ENCODE measurements at regions not wholly inside any gene's neighbourhood (a gene's known extent, or its start where the extent isn't known, plus 50 kb on each side); places are given as distances from the start of the nearest gene placed in this dataset.

- DNase-seq (ENCODE audit: low read depth): no peak
- no peak for TF ChIP-seq CTCF (conservative IDR thresholded peaks at IDR 0.05; ENCODE audit: low read depth, low read length)
- no peak overlapping the region for H3K4me3 ChIP-seq (ENCODE audit: low read length)
These were observed 107.0 kb downstream of the PRDM9 start for GRCh38 chr5:23614422-23614821.

DNA sequence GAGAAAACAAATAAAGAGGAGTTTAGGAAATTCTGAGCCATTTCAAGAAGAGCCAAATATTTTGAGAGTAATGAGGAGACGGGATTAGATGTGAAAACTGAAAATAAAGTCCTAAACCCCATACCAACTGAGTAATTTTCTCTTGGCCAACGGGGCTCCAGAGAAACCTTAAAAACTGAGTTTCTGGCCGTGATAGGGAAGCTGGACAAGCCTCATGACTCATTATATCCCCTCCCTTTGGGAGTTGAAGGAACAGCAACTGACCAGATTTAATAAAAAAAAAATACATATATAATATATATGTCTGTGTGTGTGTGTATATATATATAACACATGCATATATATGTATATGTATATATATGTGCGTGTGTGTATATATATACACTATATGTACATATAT, 119.6 kb downstream of the PRDM9 start:
- no peak for DNase-seq (ENCODE audit: low read depth)
- no peak overlapping the region for H3K4me3 ChIP-seq (ENCODE audit: low read length)
- no peak for TF ChIP-seq CTCF (conservative IDR thresholded peaks at IDR 0.05; ENCODE audit: low read depth, low read length)

- no peak for TF ChIP-seq CTCF (conservative IDR thresholded peaks at IDR 0.05; ENCODE audit: low read depth, low read length)
- H3K4me3 ChIP-seq (ENCODE audit: low read length): no peak overlapping the region
- DNase-seq (ENCODE audit: low read depth): no peak
These were observed 120.6 kb downstream of the PRDM9 start for GRCh38 chr5:23627976-23628375.

GRCh38 chr5:23629396-23629795, 122.0 kb downstream of the PRDM9 start:
- TF ChIP-seq CTCF (conservative IDR thresholded peaks at IDR 0.05; ENCODE audit: low read depth, low read length): no peak
- peak; percentile 18 for DNase-seq (ENCODE audit: low read depth)
- H3K4me3 ChIP-seq (ENCODE audit: low read length): no peak overlapping the region

DNA sequence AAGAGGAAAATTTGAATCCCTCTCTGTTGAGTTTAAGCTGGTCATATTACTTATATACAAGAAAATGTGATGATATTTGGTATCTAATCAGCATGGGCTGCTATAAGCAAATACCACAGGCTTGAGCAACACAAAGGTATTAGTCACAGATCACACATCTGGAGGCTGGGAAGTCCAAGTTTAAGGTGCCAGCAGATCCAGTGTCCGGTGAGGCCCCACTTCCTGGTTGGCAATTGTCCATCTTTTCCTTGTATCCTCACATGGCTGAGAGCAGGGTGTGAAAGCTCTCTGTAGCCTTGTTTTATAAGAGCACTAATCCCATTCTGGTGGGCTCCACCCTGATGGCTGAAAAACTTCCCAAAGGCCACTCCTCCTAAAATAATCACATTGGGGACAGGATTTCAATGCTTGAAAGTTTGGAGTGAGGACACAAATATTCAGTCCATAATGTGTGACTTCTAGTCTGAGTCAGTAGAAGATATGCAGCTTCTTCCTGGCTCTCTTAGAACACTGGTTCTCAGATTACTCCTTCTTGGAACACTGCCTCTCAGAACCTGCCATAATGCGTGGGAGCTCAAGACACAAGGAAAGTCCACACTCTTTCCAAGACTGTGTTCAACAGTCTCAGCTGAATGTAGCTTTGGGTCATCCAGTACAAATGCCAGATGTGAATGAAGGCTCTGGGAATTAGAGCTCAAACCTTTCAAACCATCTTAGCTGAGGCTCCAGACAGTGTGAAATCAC, 124.1 kb downstream of the PRDM9 start:
- no peak overlapping the region for H3K4me3 ChIP-seq (ENCODE audit: low read length)
- peak; percentile 12 for DNase-seq (ENCODE audit: low read depth)
- no peak for TF ChIP-seq CTCF (conservative IDR thresholded peaks at IDR 0.05; ENCODE audit: low read depth, low read length)

GRCh38 chr5:23635938-23636337, 128.5 kb downstream of the PRDM9 start:
- H3K4me3 ChIP-seq (ENCODE audit: low read length): no peak overlapping the region
- TF ChIP-seq CTCF (conservative IDR thresholded peaks at IDR 0.05; ENCODE audit: low read depth, low read length): no peak
- DNase-seq (ENCODE audit: low read depth): peak; percentile 21

- TF ChIP-seq CTCF (conservative IDR thresholded peaks at IDR 0.05; ENCODE audit: low read depth, low read length): no peak
- DNase-seq (ENCODE audit: low read depth): peak; percentile 95
- no peak overlapping the region for H3K4me3 ChIP-seq (ENCODE audit: low read length)
These were observed 131.9 kb downstream of the PRDM9 start for GRCh38 chr5:23639326-23639725.

Measured in retinal pigment epithelial cell (primary cell).